HCT116 (cell line): ENCODE measurements at regions not wholly inside any gene's neighbourhood (a gene's known extent, or its start where the extent isn't known, plus 50 kb on each side); places are given as distances from the start of the nearest gene placed in this dataset.

Experiments
- CTCF ChIP-seq, 3 experiments: fragments of 200-600 bp in 1 of 3; sonication (generic) in 1 of 3; IDR thresholded peaks in 2 of 3; conservative IDR thresholded peaks in 1 of 3; 2 replicates each; pipeline ENCODE4 v1.5.1; 2012 to 2017; ENCODE audit warnings: low read depth in 2 of 3, low read length in 2 of 3, antibody characterized with exemption in 1 of 3, borderline replicate concordance in 1 of 3, control low read depth in 1 of 3, mild to moderate bottlenecking in 1 of 3, mixed read lengths in 1 of 3, mixed run types in 1 of 3, moderate library complexity in 1 of 3; ENCODE audit not compliant: insufficient read depth in 1 of 3
- EZH2 ChIP-seq: fragments of 200-600 bp; sonication (generic); IDR thresholded peaks from 2 replicates; pipeline ENCODE4 v1.6.1; 2017; ENCODE audit warnings: antibody characterized with exemption, mixed run types
- EZH2phosphoT487 ChIP-seq: fragments of 200-600 bp; IDR thresholded peaks from 2 replicates; pipeline ENCODE4 v1.6.1; 2018; ENCODE audit warnings: antibody characterized with exemption, borderline replicate concordance
- FOSL1 ChIP-seq: IDR thresholded peaks from 2 replicates; pipeline ENCODE4 v1.6.1; 2012; ENCODE audit warnings: low read depth
- RAD21 ChIP-seq: IDR thresholded peaks from 2 replicates; pipeline ENCODE4 v1.6.1; 2012; ENCODE audit warnings: low read depth, mild to moderate bottlenecking
- SIN3A ChIP-seq: IDR thresholded peaks from 2 replicates; pipeline ENCODE4 v1.6.1; 2012; ENCODE audit warnings: low read depth

GRCh38 chr18:59063300-59063906 is 76.3 kb upstream of the SEC11C start:
- TF ChIP-seq EZH2phosphoT487: no peak
- no peak for TF ChIP-seq EZH2
- TF ChIP-seq CTCF (IDR thresholded peaks at IDR 0.05 in 2 of 3, conservative IDR thresholded peaks at IDR 0.05 in 1 of 3; ENCODE audit: borderline replicate concordance in 1 of 3, insufficient read depth in 1 of 3, low read depth in 2 of 3, low read length in 2 of 3): no peak
- TF ChIP-seq FOSL1: no peak
- no peak for TF ChIP-seq SIN3A
- no peak for TF ChIP-seq RAD21
